HG03066 (cell line): ENCODE measurements at regions not wholly inside any gene's neighbourhood (a gene's known extent, or its start where the extent isn't known, plus 50 kb on each side); places are given as distances from the start of the nearest gene placed in this dataset.

Experiments used
- ATAC-seq: cut with Tn5 transposase; IDR thresholded peaks from one replicate; pipeline ENCODE4 v1.9.1; 2021; ENCODE audit warnings: low read depth; ENCODE audit not compliant: unreplicated experiment

DNA sequence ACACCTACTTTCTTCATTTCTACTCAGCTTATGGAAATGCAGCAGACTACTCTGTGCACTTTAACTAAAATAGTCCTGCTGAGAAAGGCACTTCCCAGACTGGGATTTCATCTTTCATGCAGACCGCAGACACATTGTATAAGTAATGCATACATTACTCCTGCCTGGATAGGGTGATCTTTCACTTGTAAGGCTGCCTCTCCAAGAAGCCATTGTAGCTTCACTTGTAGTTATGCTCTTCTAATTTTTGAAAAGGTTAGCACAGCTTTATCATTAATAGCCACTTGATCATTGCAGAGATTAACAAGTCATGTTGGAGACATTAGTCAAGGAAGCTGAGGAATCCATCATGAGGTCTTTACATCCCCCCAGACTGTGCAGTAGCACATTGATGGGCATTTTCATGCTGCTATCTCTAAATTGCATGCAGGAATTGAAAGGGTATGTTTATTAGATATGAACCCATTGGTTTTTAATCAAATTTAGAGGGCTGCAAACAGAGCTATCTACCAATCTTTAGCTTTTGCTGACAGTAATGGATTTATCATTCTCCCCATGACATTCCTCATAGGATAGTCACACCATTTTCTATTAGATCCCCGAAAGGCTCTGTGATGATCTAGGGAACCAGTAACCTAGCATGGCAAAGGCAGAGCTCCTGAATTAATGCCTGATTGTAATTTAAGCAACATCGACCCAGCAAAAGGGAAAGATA is 1074.7 kb upstream of the NXPH2 start:
- ATAC-seq: no peak

- ATAC-seq: no peak
Measured at GRCh38 chr2:139850254-139850890, 1070.2 kb upstream of the NXPH2 start.

DNA sequence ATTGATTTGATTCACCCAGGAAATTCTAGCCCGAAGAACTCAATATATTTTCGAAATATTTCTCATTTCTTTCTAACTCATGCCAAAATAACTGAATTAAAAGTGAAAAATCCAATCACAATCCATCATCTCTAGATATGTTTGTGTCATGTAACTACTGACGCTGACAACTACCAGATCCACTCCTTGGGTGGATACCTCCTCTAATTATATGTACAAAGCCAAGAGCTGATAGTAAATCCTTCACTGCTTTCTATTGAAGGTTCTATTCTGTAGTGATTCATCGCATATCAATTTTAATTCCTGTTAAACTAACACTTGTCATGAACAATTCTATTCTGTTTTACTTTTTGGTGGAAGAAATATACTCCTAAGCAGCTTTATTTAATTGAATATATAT is 1056.6 kb upstream of the NXPH2 start:
- no peak for ATAC-seq

DNA sequence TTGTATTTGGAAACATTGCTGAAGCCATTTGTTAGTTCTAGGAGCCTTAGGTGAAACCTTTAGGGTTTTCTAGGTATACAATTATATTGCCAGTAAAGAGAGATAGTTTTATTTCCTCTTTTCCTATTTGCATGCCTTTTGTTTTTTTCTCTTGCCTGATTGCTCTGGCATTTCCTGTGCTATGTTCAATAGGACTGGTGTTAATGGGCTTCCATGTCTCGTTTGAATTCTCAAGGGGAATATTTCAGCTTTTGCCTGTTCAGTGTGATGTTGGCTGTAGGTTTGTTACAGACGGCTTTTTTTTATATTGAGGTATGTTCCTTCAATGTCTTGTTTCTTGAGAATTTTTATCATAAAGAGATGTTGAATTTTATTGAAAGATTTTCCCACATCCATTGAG is 1054.9 kb upstream of the NXPH2 start:
- ATAC-seq: no peak

GRCh38 chr2:139828011-139828410 is 1047.8 kb upstream of the NXPH2 start:
- no peak for ATAC-seq

- no peak for ATAC-seq
Measured at GRCh38 chr2:139825726-139826125, 1045.5 kb upstream of the NXPH2 start.

GRCh38 chr2:139819273-139819796 is 1039.1 kb upstream of the NXPH2 start:
- ATAC-seq: no peak

DNA sequence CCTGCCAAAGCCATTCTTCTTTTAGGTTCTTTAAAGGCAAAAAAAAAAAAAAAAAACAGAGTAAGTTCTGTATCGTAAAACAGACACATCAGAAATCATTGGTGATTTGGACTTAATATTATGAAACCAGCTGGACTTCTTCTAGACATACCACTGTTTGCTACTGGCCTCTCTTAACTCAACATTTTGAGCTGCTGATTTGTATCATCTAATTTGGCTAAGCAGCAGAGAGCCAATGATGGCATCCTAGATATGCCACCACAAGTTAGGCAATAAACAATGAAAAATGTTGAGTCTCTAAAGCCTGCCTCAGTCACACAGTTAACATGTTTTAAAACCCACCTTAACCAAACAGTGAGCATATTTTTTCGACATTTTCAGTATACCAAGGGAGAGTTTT is 1034.3 kb upstream of the NXPH2 start:
- no peak for ATAC-seq

GRCh38 chr2:139813340-139813739 is 1033.2 kb upstream of the NXPH2 start:
- ATAC-seq: no peak

- ATAC-seq: no peak
Measured at GRCh38 chr2:139805441-139805840, 1025.3 kb upstream of the NXPH2 start.

DNA sequence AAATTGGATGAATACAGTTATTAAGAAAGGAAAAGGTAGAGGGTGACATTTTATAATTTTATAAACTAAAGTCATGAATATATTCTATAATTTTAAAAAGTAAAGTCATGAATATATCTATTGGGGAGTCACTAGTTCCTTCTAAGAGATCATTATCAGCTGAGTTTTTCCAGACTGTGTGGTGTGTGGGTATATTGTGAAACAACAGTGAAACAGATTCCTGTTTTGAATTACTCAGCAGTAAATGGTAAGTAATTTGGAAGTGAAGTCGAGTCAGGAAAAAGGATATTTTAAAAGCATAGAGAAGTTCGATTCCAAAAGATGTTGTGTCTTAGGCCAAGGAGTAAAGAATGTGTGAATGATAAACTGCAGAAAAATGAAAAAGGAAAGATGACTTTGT is 1018.2 kb upstream of the NXPH2 start:
- ATAC-seq: no peak

DNA sequence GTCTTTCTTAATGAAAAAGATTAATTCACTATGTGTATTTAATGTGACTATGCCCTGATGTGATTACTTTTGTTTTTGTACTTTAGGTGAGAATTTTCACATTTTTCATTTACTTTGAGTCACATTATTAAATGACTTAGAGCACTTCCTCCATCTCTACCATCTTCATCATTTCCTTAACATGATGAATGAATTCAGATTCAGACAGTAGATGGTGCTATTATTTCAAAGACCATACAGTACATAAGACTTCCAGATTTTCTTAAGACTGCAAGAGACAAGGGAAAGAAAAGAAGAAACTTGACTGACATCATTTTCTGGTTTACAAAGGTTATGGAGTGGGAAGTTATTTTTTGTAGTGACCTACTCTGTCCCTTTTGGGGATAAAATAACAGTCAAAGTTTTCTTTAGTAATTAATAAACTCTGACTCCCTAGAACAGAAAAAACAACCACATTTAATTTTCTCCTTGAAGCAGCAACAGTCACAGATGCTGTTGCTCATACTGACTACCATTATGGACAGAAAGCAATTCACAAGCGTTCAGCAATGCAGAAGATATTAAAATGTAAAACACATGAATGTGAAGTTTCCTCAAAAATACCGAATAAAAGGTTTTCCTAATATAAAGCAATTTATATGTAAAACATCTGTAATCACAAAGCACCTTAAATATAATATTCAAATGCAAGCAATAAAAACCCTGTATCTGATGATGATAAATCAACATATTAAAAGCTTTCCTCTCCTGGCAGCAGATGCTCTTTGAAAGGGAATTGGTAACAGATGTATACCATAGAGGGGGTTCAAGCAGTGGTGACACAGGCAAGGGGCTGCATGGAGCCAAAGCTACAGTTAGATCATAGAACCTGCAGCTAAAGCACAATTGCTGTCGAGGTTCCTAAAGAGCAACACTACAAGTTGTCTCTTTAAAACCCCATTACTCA is 1010.9 kb upstream of the NXPH2 start:
- ATAC-seq: no peak

- ATAC-seq: no peak
Measured at GRCh38 chr2:139790136-139790535, 1009.9 kb upstream of the NXPH2 start.

DNA sequence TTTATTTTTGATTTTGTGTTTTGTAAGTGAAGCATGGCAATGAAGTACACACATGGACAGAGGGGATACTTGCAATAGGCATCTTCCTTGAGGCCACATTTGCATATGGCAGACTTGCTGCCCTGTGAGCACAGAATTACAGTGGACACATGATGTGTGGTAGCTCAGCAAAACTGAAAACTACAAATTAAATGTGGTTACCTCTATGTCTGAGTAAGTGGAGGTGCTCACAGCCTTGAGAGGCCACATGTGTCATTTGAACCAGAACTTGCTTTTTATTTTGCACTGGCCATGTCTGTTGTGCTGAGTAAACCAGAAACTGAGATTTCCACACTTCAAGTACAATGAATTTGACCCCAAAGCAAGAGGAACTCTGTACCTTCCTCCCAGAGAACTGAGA is 998.5 kb upstream of the NXPH2 start:
- ATAC-seq: no peak

DNA sequence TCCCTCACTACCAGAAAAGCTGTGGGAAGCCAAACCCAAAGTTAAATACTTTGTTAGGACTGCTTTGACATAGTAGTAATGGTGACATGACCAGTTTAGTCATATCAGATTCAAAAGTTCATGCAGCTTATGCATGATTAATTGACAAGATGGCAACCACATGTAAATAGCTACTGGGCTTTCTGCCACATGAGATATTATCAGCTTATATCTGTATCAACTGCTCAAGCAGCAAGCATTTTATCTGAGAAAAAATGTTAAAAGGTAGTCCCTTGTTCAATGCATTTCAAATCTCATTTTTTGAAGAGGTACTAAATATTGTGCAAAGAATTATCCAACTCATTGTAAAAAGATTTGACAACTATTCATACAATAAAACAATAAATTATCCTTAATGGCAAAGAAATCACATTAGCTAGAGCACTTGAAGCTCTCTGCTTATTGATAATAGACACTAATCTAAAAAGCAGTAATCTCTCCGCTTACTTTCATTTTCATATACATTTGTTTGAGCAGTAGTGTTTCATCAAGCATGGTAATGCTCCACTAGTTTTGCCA is 993.6 kb upstream of the NXPH2 start:
- no peak for ATAC-seq

GRCh38 chr2:139769633-139770032 is 989.4 kb upstream of the NXPH2 start:
- no peak for ATAC-seq

DNA sequence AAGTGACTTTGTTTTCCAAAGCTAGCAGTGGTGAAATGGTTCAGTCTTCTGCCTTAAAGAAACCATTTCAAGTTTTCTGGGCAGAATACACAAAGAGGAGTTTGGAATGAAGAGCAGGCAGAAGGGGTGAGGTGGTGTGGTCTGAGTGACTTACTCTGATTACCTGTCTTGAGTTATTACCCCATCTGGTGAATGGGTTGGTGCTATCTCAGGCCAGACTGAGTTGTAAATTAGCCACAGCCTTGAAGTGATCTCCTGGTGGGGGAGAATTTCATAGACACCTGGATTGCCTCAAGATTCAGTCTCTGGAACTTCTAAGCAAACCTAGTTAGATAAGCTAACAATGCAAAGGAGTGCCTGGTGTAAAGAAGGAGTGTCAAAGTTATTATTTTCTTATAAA is 983.5 kb upstream of the NXPH2 start:
- ATAC-seq: no peak

DNA sequence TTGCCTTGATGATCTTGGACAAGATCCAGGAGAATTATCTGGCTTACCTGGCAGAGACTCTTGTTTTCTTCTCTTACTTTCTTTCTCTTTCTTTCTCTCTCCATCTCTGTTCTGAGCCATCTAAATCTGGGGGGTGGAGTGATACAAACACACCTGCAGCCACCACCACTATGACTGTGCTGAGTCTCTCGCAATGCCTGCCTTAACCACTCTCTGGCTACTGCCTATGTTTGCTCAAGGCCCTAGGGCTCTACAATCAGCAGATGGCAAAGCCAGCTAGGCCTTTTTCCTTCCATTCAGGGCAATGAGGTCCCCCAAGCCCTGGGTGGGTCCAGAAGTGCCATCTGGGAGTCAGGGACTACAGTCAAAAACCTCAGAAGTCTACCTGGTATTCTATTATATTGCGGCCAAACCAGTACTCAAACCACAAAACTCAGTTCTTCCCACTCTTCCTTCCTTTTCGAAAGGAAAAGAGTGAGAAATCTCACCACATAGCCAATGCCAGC is 978.9 kb upstream of the NXPH2 start:
- no peak for ATAC-seq

DNA sequence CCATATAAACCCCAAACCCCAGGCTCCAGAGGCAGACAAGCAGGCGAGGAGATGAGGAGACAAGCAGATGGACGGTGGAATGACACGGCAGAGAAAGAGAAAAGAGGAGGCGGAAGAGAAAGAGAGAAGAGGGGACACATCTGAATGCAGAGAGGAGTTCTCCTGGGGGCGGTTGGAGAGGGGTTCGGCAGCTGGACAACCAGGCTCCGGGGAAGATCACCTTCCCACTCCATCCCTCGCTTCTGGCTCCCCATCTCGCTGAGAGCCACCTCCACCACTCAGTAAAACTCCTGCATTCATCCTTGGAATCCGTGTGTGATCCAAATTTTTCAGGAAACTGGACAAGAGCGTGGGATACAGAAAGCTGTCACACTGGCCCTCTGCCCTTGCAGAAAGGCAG is 966.7 kb upstream of the NXPH2 start:
- ATAC-seq: no peak

DNA sequence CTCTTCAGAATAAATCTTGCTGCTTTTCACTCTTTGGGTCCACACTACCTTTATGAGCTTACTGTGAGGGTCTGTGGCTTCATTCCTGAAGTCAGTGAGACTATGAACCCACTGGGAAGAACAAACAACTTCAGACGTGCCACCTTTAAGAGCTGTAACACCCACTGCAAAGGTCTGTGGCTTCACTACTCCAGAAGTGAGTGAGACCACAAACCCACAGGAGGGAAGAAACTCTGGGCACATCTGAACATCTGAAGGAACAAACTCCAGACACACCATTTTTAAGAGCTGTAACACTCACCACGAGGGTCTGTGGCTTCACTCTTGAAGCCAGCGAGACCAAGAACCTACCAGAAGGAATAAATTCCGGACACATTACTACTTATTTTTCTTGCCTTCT is 964.1 kb upstream of the NXPH2 start:
- no peak for ATAC-seq
